ENCODE measurements at regions not wholly inside any gene's neighbourhood (a gene's known extent, or its start where the extent isn't known, plus 50 kb on each side); places are given as distances from the start of the nearest gene placed in this dataset.
"Not testable (repeated sequence)": the region's sequence is repeated elsewhere in the genome, so short reads cannot be mapped to it uniquely, and the experiment has no call there.

- TF ChIP-seq CTCF (IDR thresholded peaks at IDR 0.05; ENCODE audit: control extremely low read depth, extremely low read depth, low read depth, missing control alignments) = no peak
- no peak for DNase-seq (ENCODE audit: extremely low spot score)
- ChIA-PET CTCF (interaction anchor here (0.6 to 1.1 kb wide), 2 partner anchors 9 to 362 kb away, joined by 3 read pairs; no protein-coding TSS in a partner anchor), POLR2A (no interaction called here)
These were observed 537.9 kb upstream of the CADM1 start for GRCh38 chr11:116042146-116042545.

GRCh38 chr11:116037861-116038260 lies 533.6 kb upstream of the CADM1 start:
- peak; percentile 0 for DNase-seq (ENCODE audit: extremely low spot score)
- ChIA-PET POLR2A (no interaction called here), CTCF (no interaction called here)
- no peak for TF ChIP-seq CTCF (IDR thresholded peaks at IDR 0.05; ENCODE audit: control extremely low read depth, extremely low read depth, low read depth, missing control alignments)

- ChIA-PET POLR2A (no interaction called here), CTCF (interaction anchor here (1.2 to 1.3 kb wide), 3 partner anchors 12 to 42 kb away, joined by 3 to 4 read pairs (median 4); no protein-coding TSS in a partner anchor)
- TF ChIP-seq CTCF (IDR thresholded peaks at IDR 0.05; ENCODE audit: control extremely low read depth, extremely low read depth, low read depth, missing control alignments) = no peak
- DNase-seq (ENCODE audit: extremely low spot score) = peak; percentile 2
These were observed 531.8 kb upstream of the CADM1 start for GRCh38 chr11:116035977-116036376.

- ChIA-PET CTCF (interaction anchor here (1.2 kb wide), 1 partner anchor 10 kb away, joined by 4 read pairs; no protein-coding TSS in a partner anchor), POLR2A (interaction anchor here (0.6 kb wide), 1 partner anchor 40 kb away, joined by 3 read pairs; no protein-coding TSS in a partner anchor)
- peak; percentile 6 for DNase-seq (ENCODE audit: extremely low spot score)
- no peak for TF ChIP-seq CTCF (IDR thresholded peaks at IDR 0.05; ENCODE audit: control extremely low read depth, extremely low read depth, low read depth, missing control alignments)
These were observed 529.8 kb upstream of the CADM1 start for GRCh38 chr11:116033931-116034553.

- peak; percentile 10 for DNase-seq (ENCODE audit: extremely low spot score)
- ChIA-PET POLR2A (no interaction called here), CTCF (no interaction called here)
- no peak for TF ChIP-seq CTCF (IDR thresholded peaks at IDR 0.05; ENCODE audit: control extremely low read depth, extremely low read depth, low read depth, missing control alignments)
These were observed 526.6 kb upstream of the CADM1 start for GRCh38 chr11:116030697-116031331.

- CTCF ChIA-PET; POLR2A ChIA-PET; DNase-seq (ENCODE audit: extremely low spot score): not testable (repeated sequence)
These were observed 524.3 kb upstream of the CADM1 start for GRCh38 chr11:116028506-116028905.

GRCh38 chr11:115999437-115999836 lies 495.2 kb upstream of the CADM1 start:
- ChIA-PET POLR2A (no interaction called here), CTCF (interaction anchor here (1.0 to 1.9 kb wide), 2 partner anchors 9 to 10 kb away, joined by 3 to 8 read pairs; no protein-coding TSS in a partner anchor)
- no peak for TF ChIP-seq CTCF (IDR thresholded peaks at IDR 0.05; ENCODE audit: control extremely low read depth, extremely low read depth, low read depth, missing control alignments)
- no peak for DNase-seq (ENCODE audit: extremely low spot score)

Measured in GM10248 (cell line).